ENCODE measurements at regions not wholly inside any gene's neighbourhood (a gene's known extent, or its start where the extent isn't known, plus 50 kb on each side); places are given as distances from the start of the nearest gene placed in this dataset.

GRCh38 chr20:6657904-6658303 lies 109.6 kb upstream of the BMP2 start:
- DNase-seq: no peak

- no peak for DNase-seq
Observed at GRCh38 chr20:6657111-6657510, 110.4 kb upstream of the BMP2 start.

- DNase-seq: no peak
Observed at GRCh38 chr20:6654513-6655252, 112.8 kb upstream of the BMP2 start.

GRCh38 chr20:6651561-6651960 lies 115.9 kb upstream of the BMP2 start:
- no peak for DNase-seq

GRCh38 chr20:6651016-6651415 lies 116.5 kb upstream of the BMP2 start:
- DNase-seq: no peak

- no peak for DNase-seq
Observed at GRCh38 chr20:6646021-6646636, 121.4 kb upstream of the BMP2 start.

GRCh38 chr20:6644813-6645628 lies 122.5 kb upstream of the BMP2 start:
- DNase-seq: no peak

- no peak for DNase-seq
Observed at GRCh38 chr20:6641012-6641411, 126.5 kb upstream of the BMP2 start.

- no peak for DNase-seq
Observed at GRCh38 chr20:6637160-6637579, 130.3 kb upstream of the BMP2 start.

GRCh38 chr20:6636209-6637159 lies 131.0 kb upstream of the BMP2 start:
- no peak for DNase-seq

- DNase-seq: no peak
Observed at GRCh38 chr20:6635034-6635736, 132.3 kb upstream of the BMP2 start.

- no peak for DNase-seq
Observed at GRCh38 chr20:6632187-6632586, 135.3 kb upstream of the BMP2 start.

- DNase-seq: no peak
Observed at GRCh38 chr20:6630514-6630913, 137.0 kb upstream of the BMP2 start.

- no peak for DNase-seq
Observed at GRCh38 chr20:6629564-6629963, 137.9 kb upstream of the BMP2 start.

GRCh38 chr20:6626805-6627204 lies 140.7 kb upstream of the BMP2 start:
- DNase-seq: no peak

GRCh38 chr20:6623989-6624388 lies 143.5 kb upstream of the BMP2 start:
- DNase-seq: no peak

- DNase-seq: no peak
Observed at GRCh38 chr20:6622041-6622440, 145.4 kb upstream of the BMP2 start.

- peak; percentile 47 for DNase-seq
Observed at GRCh38 chr20:6618051-6618450, 149.4 kb upstream of the BMP2 start.

- DNase-seq: no peak
Observed at GRCh38 chr20:6616421-6616820, 151.1 kb upstream of the BMP2 start.

- no peak for DNase-seq
Observed at GRCh38 chr20:6614836-6615235, 152.7 kb upstream of the BMP2 start.

GRCh38 chr20:6613280-6613861 lies 154.1 kb upstream of the BMP2 start:
- no peak for DNase-seq

- DNase-seq: no peak
Observed at GRCh38 chr20:6612606-6612923, 154.9 kb upstream of the BMP2 start.

Data from left hindlimb (tissue), 1 donor.